Mucosa of descending colon (tissue), 3 donors: ENCODE measurements at regions not wholly inside any gene's neighbourhood (a gene's known extent, or its start where the extent isn't known, plus 50 kb on each side); places are given as distances from the start of the nearest gene placed in this dataset.

Source experiments
- ATAC-seq: fragments of 200-7000 bp; cut with Tn5 transposase; one replicate; pipeline ENCODE4 v1.9.1; 2020; ENCODE audit warnings: mild to moderate bottlenecking, moderate library complexity
- DNase-seq, 3 donors: peaks; one replicate each; pipeline ENCODE4 v3.0.0-alpha.2; 2020
- H3K36me3 ChIP-seq: fragments of 200-600 bp; one replicate; pipeline ENCODE4 v1.8.0; 2021; ENCODE audit warnings: low read depth, mild to moderate bottlenecking
- H3K4me1 ChIP-seq: fragments of 200-600 bp; one replicate; pipeline ENCODE4 v1.8.0; 2021; ENCODE audit warnings: low read depth, mild to moderate bottlenecking
- H3K4me3 ChIP-seq: fragments of 200-600 bp; one replicate; pipeline ENCODE4 v1.8.0; 2021; ENCODE audit warnings: mild to moderate bottlenecking
- H3K9me3 ChIP-seq: fragments of 200-600 bp; one replicate; pipeline ENCODE4 v1.8.0; 2021; ENCODE audit warnings: mild to moderate bottlenecking
- intact Hi-C, 2 donors: fragments of 100-400 bp; cut with DNase I in 1 of 2; cut with micrococcal nuclease in 1 of 2; formaldehyde crosslinking; loops; one replicate each; pipeline versions ENCODE4 v1.11.0 to v1.11.1; 2022; cut with DNase I, micrococcal nuclease
- TF ChIP-seq, protein P1 (sequence below): fragments of 200-600 bp; IDR thresholded peaks from one replicate; pipeline ENCODE4 v1.8.0; 2022; ENCODE audit warnings: antibody characterized with exemption, mild to moderate bottlenecking
- donor health status: DM: no; HTN: no; CAD: no; lungs with moderate emphysema.
- donor health status: DM: no; HTN: no; CAD: no.
- donor health status: DM: no; HTN: yes; CAD: no.

DNA sequence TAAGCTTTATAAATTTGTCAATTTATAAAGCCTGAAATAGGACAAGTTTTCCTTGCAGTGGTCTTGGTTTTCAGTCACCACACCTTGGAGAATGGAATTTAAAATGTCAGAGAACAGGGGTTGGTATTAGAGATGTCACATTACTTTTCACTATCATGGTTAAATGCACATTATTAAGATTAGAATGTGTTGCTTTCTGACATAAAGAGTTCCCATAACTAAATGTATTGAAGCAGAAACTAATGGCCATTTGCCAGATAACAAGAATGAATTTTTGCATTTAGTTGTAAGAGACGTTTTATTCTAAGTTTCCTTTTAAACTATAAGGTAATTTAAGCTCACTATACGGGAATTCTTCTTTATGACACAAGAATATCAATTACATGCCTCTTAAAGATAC is 172.3 kb downstream of the ARL4A start:
- Histone ChIP-seq H3K36me3 (no peaks in the 10 kb centered on the region), H3K4me1 (no peaks in the 10 kb centered on the region), H3K4me3 (no peak overlapping the region), H3K9me3 (no peaks in the 10 kb centered on the region)
- no peak for ATAC-seq
- intact Hi-C loops: no loop called here
- TF ChIP-seq, protein P1, sequence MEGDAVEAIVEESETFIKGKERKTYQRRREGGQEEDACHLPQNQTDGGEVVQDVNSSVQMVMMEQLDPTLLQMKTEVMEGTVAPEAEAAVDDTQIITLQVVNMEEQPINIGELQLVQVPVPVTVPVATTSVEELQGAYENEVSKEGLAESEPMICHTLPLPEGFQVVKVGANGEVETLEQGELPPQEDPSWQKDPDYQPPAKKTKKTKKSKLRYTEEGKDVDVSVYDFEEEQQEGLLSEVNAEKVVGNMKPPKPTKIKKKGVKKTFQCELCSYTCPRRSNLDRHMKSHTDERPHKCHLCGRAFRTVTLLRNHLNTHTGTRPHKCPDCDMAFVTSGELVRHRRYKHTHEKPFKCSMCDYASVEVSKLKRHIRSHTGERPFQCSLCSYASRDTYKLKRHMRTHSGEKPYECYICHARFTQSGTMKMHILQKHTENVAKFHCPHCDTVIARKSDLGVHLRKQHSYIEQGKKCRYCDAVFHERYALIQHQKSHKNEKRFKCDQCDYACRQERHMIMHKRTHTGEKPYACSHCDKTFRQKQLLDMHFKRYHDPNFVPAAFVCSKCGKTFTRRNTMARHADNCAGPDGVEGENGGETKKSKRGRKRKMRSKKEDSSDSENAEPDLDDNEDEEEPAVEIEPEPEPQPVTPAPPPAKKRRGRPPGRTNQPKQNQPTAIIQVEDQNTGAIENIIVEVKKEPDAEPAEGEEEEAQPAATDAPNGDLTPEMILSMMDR: no peak
- DNase-seq: no peak

DNA sequence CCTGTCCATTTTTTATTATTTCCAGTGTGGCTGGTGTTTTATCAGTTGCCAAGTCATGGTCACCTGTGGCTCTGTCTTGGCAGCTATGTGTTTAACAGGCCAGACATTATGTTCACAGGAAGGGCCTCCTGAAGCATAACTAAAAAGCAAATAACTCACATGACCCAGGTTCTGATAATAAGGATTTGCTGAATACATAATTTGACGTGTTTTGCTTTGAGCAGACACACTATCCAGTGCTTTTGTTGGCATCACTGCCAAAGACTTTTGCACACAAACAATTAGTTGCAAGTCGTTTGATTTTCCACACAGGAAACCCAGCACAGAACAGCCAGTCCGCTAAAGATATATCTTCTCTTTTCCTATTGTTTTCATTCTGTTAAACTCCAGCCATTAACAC is 173.6 kb downstream of the ARL4A start:
- H3K4me3 ChIP-seq: no peak overlapping the region
- H3K36me3 ChIP-seq: no peaks in the 10 kb centered on the region
- no peaks in the 10 kb centered on the region for H3K9me3 ChIP-seq
- ATAC-seq (no peak), DNase-seq (no peak)
- no peaks in the 10 kb centered on the region for H3K4me1 ChIP-seq
- intact Hi-C loops: no loop called here
- TF ChIP-seq, protein P1: no peak

DNA sequence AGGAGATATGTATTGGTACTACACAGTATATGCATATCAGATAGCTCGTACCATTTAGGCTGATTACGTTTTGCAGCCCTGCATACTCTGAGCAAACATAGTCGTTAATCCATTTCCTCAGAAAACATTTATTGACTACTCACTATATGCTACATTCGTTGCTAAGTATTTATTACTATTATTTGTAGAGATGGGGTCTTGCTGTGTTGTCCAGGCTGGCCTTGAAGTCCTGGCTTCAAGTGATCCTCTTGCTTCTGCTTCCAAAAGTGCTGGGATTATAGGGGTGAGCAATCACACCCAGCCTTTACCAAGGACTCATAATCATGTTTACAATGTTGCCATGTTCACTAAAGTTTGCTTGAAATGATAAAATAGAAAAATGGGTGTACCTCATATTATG is 174.7 kb downstream of the ARL4A start:
- Histone ChIP-seq H3K36me3 (no peaks in the 10 kb centered on the region), H3K9me3 (no peaks in the 10 kb centered on the region), H3K4me1 (no peaks in the 10 kb centered on the region), H3K4me3 (no peak overlapping the region)
- DNase-seq (no peak), ATAC-seq (no peak)
- TF ChIP-seq, protein P1: no peak
- intact Hi-C loops: no loop called here

DNA sequence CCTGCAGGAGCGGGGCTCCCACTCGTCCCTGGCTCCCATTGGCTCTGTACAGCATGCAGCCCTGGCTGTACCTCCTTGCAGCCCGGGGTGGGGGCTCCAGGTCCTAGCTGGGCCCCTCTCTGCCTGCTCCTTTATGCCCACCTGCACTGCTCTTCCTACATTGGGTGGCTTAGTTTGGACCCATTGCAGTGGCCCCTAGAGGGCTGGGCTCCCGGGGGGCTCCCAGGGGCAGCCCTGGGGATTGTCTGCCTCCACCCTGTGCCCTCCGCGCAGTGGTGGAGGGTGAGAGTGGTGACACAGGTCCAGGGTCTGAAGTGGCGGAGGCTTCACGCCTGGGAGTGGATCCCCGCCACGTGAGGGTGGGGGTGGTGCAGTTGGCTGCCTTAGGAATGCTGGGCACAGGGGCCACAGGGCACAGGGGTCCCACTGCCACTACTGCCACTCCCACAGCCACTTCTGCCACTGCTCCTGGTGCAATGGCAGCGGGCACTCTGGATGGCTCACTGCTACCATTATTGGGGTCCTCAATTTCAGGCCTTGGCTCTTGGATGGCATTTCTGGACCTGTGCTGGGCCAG is 177.1 kb downstream of the ARL4A start:
- no peaks in the 10 kb centered on the region for H3K36me3 ChIP-seq
- ATAC-seq: peak; percentile 11
- intact Hi-C loops: no loop called here

DNA sequence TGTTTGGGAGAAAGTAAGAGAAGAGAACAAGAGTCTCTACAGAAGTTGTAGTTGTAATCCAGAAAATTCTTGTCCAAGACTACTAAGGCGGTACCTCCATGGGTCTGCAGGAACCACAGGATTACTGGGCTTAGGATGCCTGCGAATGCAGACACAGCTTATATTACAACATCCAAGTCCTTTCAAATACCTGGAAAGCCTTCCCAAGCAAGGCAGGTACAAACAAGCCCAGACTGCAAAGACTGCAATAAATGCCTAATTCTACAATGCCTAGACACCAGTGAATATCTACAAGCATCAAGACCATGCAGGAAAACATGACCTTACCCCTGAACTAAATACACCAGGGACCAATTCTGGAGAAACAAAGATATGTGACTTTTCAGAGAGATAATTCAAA is 178.2 kb downstream of the ARL4A start:
- TF ChIP-seq, protein P1: no peak
- ATAC-seq: no peak
- no peak overlapping the region for H3K4me3 ChIP-seq
- DNase-seq: no peak
- intact Hi-C loops: no loop called here
- H3K36me3 ChIP-seq: no peaks in the 10 kb centered on the region
- H3K4me1 ChIP-seq: no peaks in the 10 kb centered on the region
- no peaks in the 10 kb centered on the region for H3K9me3 ChIP-seq

More for the DNA sequence above, 177.1 kb downstream of the ARL4A start:
- Histone ChIP-seq H3K4me1 (no peaks in the 10 kb centered on the region), H3K9me3 (no peaks in the 10 kb centered on the region), H3K4me3 (no peak overlapping the region)
- TF ChIP-seq, protein P1: no peak
- no peak for DNase-seq

DNA sequence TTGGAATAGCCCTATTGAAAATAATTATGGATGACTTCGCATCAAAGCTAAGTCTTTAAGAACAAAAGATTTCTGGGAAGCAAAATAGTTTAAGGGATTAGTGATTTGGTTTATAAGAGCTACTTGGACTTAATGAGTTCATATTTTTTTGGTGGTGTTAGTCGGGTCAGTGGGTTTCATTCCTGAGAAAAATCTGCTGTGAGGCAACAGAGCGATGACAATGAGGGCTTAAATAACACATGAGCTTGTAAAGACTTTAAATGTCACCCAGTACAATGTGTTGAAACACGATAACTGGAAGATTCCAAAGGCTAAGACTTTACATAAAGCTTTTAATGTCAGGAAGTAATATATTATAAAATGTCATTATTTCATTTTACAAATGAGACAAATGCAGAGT is 178.8 kb downstream of the ARL4A start:
- Histone ChIP-seq H3K4me1 (no peaks in the 10 kb centered on the region), H3K9me3 (no peaks in the 10 kb centered on the region), H3K4me3 (no peak overlapping the region), H3K36me3 (no peaks in the 10 kb centered on the region)
- intact Hi-C loops: no loop called here
- TF ChIP-seq, protein P1: no peak
- no peak for DNase-seq
- no peak for ATAC-seq
